ENCODE measurements at regions not wholly inside any gene's neighbourhood (a gene's known extent, or its start where the extent isn't known, plus 50 kb on each side); places are given as distances from the start of the nearest gene placed in this dataset.

- TF ChIP-seq RAD21 (IDR thresholded peaks at IDR 0.05; ENCODE audit: low read depth) (no peak), ZBTB33 (IDR thresholded peaks at IDR 0.05; ENCODE audit: extremely low read depth, insufficient replicate concordance, low read length) (no peak), CBX3 (IDR thresholded peaks at IDR 0.05; ENCODE audit: low read depth) (no peak), POLR2AphosphoS5 (IDR thresholded peaks at IDR 0.05; ENCODE audit: low read depth, low read length) (no peak), CTCF (IDR thresholded peaks at IDR 0.05 in 2 of 3, conservative IDR thresholded peaks at IDR 0.05 in 1 of 3; ENCODE audit: borderline replicate concordance in 1 of 3, insufficient read depth in 1 of 3, low read depth in 2 of 3, low read length in 2 of 3) (no peak), POLR2A (IDR thresholded peaks at IDR 0.05; ENCODE audit: borderline replicate concordance, extremely low read depth, insufficient read depth, insufficient read length) (no peak)
Observed at GRCh38 chr6:137363805-137364138, 130.4 kb downstream of the OLIG3 start.
